Fibroblast of peridontal ligament (primary cell): ENCODE measurements at regions not wholly inside any gene's neighbourhood (a gene's known extent, or its start where the extent isn't known, plus 50 kb on each side); places are given as distances from the start of the nearest gene placed in this dataset.
A peak's percentile ranks its signal among the peaks of the same experiment; 100 is the strongest.
"Not testable (repeated sequence)": the region's sequence is repeated elsewhere in the genome, so short reads cannot be mapped to it uniquely, and the experiment has no call there.

Source experiments
- DNase-seq: peaks from one replicate; pipeline ENCODE4 v3.0.0-alpha.2; 2010; ENCODE audit errors: extremely low read depth

DNA sequence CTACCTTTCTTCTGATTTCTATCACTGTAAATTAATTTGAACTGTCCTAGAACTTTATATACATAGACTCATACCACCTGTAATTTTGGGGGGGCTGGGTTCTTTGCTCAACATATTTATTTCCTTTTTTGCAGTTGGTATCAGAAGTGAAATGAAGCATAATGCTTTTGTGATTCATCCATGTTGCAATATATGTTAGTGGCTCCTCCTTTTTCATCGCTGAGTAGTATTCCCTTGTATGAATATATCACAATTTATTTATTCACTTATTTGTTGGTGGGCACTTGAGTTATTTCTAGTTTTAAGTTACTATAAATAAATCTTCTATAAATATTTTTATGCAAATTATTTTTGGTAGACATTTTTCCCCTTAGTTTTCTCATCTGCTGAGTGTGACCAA lies 336.4 kb downstream of the HS3ST3B1 start:
- no peak for DNase-seq

DNA sequence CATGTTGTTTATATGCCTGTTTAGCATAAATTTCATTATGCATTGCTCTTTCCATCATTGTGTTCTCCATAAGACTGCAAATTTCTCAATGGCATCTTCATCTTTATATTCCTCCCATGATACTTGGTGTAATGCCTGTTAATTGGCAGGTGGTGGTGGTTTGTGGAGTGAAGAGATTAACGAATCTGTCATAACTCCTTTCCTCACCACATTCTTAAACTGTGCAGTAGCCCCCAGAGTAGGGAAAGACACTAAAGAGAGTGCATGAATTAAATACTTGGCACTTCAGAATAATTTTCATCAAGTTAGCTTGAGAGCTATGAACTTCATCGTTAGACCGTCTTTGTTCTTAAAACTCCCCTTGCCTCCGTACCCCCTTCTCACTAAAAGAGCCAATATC lies 329.7 kb downstream of the HS3ST3B1 start:
- no peak for DNase-seq

DNA sequence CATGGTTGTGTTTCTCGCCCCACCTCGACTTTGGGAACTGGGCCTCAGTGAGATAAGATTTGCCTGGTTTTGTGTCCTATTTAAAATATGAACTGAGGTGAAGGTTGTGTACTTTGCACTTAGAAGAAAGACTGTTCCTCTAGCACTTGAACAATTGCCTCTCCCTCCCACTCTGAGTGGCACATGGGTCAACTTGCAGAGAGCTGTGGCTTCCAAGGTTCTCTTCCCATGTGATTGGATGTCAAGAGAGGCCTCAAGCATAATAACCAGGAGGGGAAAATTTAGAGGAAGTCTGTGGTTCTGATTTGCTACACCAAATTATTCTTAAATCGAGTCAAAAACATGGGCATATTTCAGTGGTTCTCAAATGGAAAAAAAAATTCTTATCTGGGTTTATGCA lies 329.2 kb downstream of the HS3ST3B1 start:
- no peak for DNase-seq

DNA sequence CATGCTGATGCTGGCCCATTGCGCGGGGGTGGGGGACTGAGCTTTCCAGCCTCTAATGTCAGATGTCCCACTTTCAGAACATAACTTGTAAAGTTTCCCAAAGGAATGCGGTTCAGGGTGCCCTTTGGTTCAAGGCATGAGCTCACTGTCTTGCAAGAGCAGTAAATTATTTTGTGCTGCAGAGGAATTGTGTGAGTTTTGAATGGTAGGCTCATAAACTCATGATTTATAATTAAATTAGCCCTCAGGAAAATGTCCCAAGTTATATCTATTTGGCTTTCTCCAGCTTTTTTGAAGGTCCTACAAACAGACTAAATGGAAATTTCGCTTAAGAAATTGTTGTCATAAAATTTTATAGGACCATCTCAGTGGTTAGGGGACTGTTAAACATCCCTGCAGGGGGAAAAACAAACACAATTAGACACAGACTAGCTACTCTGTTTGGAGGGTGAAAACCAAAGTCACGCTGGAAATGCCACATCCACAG lies 321.8 kb downstream of the HS3ST3B1 start:
- DNase-seq = no peak

DNA sequence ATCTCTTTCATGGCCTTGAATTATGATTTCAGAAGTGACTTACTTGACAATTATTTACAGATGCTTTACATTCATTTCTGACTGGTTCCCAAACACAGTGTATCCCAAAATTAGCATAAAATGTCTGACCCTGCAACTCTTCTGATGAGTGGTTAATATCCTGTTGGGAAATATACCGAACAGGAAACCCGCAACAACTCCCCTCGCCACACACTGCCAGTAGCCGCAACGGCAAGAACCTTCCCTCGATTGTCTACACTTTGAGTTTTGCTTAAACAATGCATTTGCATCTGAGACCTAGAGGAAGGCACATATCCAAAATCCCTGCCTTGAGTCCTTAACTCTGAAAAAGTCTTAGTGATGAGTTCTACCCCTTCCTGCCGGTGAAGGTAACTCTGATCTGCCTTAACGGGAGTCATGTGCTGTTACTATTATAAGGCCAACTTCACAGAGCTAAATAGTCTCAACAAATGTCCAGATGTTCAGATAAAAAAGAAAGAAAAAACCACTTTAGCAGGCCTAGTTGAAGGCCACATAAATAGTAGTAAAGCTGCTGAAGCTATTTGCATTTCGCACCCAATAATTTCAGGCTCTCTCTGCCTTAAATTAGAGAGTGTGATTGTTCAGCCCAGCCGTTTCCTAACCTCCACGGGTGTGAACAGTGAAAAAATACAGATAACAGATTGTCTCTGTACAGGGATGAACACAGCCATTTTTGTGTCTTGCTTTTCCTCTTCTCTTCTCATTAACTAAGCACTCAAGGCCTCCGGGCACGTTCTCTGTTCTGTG lies 321.1 kb downstream of the HS3ST3B1 start:
- no peak for DNase-seq

DNA sequence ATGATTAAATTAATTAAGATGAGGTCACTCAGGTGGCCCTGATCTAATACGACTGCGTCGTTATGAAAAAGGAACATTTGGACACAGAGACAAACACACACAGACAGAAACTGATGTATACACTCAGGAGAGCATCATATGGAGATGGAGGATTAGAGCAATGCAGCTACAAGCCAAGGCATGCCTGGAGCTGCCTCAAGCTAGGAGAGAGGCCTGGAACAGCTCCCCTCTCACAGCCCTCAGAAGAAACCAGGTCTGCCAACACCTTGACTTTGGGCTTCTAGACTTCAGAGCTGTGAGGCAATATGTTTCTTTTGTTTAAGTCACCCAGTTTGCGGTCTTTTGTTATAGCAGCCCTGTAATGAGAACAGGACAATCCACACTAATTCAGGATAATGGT lies 318.9 kb downstream of the HS3ST3B1 start:
- DNase-seq = no peak

DNA sequence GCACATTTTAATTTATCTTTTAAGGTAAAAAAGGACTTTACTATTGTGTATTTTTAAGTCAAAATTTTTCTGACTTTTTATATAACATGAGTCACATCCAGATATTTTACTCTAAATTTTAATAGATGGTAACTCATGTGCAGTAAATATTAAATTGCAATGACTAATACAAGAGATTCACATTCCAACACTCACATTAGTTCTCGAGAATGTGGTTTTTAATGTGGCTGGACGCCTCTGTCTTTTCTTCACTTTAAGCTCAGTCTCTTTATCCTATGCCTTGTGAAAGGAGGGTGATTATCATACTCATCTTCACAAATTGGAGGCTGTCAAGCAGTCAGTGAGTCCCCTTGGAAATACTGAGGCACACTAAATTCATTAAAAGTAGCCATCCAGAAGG lies 315.6 kb downstream of the HS3ST3B1 start:
- DNase-seq = no peak

DNA sequence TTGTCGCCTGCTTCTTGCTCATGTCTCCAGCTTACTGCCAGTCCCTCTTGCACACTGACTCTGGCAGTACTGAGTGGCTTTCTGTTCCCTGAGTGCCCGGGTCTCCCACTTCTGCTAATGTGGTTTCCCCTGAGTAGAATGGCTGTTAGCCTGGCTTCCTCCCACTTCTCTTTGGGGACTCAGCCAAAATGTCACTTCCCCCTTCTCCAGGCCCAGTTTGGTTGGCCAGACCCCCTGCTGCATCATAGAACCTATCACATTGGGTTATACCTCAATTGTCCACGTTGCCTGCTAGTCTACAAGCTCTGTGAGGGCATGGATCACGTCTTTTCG lies 304.4 kb downstream of the HS3ST3B1 start:
- DNase-seq = no peak

DNA sequence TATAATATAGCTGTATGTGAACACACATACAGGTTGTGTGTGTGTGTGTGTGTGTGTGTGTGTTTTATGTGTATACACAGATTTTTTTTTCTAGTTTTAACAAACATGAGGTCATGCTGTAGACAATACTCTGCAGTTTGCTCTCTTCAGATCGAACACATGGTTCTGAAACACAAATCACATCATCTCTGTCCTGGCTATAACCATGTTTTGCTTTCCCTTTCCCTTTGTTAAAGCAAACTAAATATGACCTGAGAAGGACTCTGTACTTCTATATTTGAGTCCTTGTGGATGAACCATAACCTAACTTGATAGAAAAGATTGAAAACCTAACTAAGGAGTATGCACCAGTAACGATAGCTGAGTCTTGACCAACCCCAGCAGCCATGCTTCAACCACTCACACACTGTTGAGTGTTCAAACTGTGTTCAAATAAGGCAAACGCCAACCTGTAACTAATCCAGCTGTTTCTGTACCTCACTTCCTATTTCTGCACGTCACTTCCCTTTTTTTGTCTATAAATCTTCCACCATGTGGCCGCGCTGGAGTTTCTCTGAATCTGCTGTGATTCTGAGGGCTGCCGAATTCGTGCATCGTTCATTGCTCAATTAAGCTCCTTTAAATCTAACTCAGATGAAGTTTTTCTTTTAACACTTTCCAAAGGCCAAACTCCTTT lies 303.8 kb downstream of the HS3ST3B1 start:
- DNase-seq = no peak

DNA sequence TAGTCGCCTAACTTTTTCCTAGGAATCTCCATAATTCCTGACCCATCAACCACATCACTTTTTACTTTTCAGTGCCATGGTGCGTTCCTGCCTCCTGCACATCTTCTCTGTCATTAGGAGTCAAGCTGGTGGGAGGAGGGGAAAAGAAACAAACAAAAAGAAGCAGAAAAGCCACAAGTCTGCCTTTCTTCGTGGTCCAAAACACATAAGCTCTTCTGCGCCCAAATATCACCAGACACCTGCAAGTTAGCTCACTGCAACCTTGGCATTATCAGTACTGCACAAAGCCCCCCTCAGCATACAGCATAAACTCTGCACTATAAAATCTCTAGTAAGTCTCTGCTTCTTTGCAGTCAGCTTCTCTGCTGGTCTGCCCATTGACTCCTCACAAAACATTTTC lies 295.3 kb downstream of the HS3ST3B1 start:
- no peak for DNase-seq

DNA sequence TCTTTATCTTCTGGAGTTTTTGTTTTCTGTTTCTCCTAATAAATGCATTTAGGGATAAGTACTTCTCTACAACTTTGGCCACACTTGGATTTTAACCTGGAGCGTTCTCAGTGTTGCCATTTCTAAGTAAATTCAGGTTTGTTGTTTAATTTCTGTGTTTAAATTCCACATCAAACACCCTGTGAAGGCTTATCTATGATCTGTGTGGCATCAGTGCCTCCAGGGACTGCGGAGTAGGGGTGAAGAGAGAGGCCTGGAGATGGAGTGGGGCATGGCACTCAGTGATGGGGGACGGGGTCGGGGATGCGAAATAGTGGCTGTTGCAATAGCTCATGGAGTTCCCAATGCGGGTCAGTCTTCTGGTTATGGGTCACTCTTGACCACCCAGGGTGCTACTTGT lies 294.8 kb downstream of the HS3ST3B1 start:
- DNase-seq = no peak

DNA sequence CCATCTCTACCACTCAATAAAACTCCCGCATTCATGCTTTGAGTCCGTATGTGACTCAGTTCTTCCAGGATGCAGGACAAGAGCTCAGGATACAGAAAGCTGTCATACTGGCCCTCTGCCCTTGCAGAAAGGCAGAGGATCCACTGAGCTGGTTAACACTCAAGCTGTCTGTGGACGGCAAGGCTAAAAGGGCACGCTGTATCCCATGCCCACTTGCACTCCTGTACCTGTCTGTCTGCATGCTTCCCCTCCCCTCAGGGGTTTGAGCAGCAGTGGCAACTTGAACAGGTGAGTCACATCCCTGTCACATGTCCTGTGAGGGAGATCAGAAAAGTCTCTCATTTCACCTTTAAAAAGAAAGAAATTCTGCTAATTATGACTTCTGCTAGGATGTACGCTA lies 293.8 kb downstream of the HS3ST3B1 start:
- DNase-seq = no peak

DNA sequence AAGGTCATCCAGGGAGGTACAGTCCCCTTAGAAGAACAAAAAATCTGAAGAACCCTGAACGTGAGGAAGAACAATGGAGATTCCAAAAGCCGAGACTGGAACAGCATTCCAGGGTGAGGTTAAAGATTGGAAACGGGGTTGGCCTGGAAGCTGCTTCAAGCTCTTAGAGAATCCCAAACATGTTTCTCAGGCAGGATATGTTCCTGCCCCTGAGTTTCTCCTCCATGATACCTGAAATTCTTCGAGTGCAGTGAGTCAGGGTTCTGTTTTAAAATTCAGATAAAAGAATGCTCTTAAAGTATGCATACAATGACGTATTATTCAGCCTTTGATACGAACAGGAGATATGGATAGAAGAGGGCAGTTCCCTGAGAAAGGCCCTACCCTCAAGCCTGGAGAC lies 293.1 kb downstream of the HS3ST3B1 start:
- DNase-seq = no peak

DNA sequence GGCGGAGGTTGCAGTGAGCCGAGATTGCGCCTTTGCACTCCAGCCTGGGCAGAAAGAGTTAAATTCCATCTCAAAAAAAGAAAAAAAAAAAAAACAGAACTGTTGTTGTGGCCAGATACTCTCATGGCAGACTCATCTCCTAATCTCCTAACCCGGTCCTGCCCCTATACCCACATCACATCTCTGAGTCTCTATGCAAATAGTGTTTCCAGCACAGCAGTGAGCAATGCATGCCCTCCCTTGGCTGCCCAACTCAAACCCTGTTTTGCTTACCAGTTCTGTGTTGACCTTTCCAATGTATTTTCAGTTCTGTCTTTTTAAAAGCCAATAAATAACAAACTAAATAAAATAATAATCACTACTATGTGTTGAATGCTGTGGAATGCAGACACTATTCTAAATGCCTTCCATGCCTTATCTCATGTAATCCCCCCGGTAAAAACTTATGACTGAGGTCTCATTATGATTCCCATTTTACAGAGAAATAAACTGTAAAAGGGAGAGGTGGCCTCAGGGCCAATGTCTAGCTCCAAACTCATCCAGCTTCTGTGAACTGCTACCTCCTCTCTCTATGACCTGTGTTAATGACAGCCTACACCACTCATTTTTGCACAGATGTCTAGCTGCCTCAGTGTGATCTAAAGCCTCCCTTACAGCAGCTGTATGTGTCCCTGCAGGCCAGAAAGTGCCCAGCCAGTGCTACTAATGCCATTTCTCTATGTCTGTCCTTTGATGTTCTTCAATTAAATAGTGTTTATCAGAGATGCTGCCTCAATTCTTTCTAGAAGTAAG lies 289.8 kb downstream of the HS3ST3B1 start:
- DNase-seq = no peak

DNA sequence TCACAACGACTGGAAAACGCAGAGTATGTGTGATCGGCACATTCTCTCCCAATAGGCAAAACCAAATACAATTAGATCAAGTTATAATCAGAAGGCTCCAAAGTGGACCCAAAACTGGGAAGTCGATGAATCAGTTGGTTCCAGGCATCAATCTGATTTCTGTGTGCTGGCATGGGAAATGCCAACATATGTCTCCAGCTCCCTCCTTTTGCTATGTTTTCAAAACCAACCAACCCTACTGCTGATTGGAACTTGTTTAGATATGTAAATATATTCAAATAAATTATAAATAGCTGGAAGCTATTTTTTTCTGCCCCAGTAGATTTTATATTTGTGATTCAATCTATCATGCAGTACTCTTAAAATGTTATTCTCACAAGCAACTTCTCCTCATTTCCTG lies 284.2 kb downstream of the HS3ST3B1 start:
- no peak for DNase-seq

DNA sequence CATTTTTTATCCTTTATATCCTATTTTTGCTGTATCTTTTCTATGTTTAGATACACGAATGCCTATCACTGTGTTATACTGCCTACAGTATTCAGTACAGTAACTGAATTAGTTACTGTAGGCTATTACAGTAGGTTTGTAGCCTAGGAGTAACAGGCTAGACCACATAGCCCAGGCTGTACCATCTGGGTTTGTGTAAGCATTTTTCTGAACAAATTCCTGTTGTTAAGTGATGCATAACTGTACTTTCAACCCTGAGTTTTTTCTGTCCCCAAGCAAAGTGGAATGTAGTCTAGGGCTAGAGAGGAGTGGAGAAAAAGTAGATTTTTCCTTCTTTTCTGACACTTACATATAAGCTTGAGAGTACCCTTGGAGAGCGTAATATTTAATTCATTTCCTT lies 282.1 kb downstream of the HS3ST3B1 start:
- DNase-seq = no peak

DNA sequence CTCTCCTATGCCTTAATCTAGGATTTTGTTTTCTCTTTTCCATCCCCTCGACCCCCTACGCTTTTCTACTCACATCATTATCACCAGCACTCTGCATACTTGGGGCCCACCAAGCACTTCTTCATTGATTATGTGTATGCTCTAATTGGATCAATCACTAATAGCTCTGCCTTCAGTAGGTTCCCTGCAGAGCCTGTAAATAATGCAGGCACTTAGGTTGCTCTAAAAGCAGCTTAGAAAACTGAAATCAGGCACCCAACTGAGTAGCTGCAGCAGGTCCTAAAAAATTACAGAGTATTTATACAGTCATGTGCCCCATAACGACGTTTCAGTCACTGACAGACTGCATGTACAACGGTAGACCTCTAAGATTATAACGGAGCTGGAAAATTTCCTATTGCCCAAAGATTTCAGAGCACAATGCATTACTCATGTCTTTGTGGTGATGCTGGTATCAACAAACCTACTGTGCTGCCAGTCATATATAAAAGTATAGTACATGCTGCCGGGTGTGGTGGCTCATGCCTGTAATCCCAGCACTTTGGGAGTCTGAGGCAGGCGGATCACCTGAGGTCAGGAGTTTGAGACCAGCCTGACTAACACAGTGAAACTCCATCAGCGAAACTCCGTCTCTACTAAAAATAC lies 280.4 kb downstream of the HS3ST3B1 start:
- no peak for DNase-seq

DNA sequence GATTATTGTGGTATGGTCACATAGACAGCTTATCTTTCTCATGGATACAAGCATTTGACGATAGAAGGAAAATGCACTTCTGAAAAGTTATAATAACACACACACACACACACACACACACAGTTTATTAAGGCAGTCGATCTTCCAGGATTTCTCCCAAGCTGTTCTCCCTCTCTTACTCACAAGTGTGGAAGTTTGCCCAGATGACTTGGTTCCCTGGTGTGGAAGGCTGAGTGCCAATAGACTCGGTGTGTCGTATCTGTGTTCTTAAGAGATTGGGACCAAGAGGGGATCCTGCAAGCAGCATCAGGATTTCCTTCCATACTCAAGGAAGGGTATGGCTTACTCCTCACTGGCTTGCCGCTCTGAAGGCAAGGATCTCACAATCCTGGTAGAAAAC lies 279.6 kb downstream of the HS3ST3B1 start:
- DNase-seq = no peak

DNA sequence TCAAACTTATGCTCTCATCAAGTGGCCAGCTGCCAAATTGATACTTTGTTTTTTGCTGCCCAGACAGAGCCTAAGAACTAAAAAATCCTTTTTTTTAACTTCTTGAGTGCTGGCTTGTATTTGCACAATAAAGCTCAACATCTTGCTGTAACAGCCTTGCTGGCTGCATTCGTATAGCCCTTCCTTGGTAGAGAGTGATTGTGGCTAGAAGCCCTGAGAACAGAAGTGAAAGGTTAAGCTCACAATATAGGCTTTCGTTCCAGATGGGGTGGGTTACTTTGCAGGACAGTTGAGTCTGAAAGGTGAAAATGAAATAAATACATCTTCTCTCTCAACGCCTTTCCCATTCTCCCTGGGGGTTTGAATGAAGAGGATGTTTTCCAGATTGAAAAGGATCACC lies 278.8 kb downstream of the HS3ST3B1 start:
- no peak for DNase-seq

DNA sequence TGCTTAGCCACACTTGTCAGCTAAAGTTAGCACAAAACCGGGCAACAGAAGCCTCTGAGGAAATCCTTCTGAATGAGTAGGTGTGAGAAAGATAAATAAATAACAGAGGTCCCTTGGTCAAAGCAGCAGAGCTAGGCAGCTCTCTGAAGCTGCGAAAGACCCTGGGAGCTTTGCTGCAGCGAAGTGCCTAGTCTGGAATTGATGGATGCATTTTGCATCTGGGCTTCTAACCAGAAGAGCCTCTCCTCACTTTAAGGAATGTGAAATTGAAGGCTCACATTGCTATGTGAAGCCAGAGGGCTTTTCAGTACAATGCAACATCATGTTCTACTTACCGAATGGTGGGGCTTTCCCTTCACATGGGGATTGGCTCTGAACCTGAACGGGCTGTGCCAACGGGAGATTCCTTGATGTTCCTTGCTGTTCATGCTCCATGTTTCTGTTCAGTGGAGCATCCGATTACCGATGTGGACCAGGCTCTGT lies 274.6 kb downstream of the HS3ST3B1 start:
- DNase-seq = peak; percentile 6

DNA sequence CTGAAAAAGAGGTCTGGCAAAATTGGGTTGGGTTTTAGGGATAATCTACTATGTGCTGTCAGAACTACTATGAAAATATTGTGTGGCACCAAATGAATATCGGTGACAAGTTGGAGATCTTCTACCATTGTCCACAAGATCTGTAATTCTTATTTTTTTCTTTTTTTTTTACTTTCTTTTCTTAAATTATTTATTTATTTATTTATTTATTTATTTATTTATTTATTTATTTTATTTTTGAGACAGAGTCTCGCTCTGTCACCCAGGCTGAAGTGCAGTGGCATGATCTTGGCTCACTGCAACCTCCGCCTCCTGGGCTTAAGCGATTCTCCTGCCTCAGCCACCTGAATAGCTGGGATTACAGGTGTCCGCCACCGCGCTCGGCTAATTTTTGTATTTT lies 259.4 kb downstream of the HS3ST3B1 start:
- not testable (repeated sequence) for DNase-seq
